ENCODE measurements at regions not wholly inside any gene's neighbourhood (a gene's known extent, or its start where the extent isn't known, plus 50 kb on each side); places are given as distances from the start of the nearest gene placed in this dataset.

DNA sequence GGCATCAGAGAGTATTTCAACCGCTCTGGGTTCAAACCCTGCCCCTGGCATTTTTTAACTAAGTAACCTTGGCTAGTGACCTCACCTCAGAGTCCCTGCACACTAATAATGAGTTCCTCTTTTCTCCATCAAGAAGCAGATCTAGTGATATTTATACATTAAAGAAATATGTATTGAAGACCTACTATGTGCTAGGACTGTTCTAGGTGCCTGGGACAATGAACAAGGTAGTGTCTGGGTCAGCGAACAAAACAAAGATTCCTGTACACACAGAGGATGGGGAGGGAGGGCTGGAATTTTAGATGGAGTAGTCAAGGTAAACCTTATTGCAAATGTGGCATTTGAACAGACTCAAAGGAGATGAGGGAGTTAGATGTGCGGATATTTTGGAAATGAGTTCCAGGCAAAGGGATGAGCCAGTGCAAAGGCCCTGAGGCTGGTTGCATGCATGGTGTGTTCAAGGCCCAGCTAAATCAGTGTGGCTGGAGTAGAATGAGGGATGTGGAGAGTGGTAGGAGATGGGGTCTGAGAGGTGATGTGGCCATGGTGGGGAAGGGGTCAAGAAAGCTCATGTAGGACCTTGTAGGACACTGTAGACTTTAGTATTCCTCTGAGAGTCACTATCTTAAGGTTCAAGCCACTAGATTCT is 57.6 kb upstream of the FZD7 start:
- no peak for DNase-seq (ENCODE audit: extremely low spot score)
- TF ChIP-seq, protein P1, sequence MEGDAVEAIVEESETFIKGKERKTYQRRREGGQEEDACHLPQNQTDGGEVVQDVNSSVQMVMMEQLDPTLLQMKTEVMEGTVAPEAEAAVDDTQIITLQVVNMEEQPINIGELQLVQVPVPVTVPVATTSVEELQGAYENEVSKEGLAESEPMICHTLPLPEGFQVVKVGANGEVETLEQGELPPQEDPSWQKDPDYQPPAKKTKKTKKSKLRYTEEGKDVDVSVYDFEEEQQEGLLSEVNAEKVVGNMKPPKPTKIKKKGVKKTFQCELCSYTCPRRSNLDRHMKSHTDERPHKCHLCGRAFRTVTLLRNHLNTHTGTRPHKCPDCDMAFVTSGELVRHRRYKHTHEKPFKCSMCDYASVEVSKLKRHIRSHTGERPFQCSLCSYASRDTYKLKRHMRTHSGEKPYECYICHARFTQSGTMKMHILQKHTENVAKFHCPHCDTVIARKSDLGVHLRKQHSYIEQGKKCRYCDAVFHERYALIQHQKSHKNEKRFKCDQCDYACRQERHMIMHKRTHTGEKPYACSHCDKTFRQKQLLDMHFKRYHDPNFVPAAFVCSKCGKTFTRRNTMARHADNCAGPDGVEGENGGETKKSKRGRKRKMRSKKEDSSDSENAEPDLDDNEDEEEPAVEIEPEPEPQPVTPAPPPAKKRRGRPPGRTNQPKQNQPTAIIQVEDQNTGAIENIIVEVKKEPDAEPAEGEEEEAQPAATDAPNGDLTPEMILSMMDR (IDR thresholded peaks at IDR 0.05; ENCODE audit: control extremely low read depth, extremely low read depth, low read depth, missing control alignments): no peak
- ChIA-PET POLR2A (no interaction called here), CTCF (no interaction called here)

DNA sequence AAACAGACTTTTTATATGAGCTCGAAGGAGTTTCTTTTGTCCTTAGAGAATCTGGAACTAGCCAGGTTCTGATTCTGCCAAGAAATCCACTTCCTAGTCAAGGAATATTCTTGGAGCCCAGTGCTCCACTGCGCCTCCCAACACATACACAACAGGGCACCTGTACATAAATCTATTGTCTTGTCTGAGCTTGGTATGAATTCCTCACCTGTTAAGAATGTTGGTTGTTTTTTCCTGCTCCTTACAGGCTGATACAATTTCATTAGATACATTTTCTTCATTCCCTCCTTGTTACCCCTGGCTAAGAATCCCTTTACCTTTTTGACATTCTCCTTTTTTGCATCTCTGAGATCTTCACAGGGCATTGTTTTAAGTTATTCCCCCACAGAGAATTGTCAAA is 56.0 kb upstream of the FZD7 start:
- TF ChIP-seq, protein P1 (IDR thresholded peaks at IDR 0.05; ENCODE audit: control extremely low read depth, extremely low read depth, low read depth, missing control alignments): no peak
- no peak for DNase-seq (ENCODE audit: extremely low spot score)
- POLR2A ChIA-PET: no interaction called here
- CTCF ChIA-PET: interaction anchor here (0.9 to 1.0 kb wide), 2 partner anchors 10 to 16 kb away, joined by 3 read pairs; no protein-coding TSS in a partner anchor

DNA sequence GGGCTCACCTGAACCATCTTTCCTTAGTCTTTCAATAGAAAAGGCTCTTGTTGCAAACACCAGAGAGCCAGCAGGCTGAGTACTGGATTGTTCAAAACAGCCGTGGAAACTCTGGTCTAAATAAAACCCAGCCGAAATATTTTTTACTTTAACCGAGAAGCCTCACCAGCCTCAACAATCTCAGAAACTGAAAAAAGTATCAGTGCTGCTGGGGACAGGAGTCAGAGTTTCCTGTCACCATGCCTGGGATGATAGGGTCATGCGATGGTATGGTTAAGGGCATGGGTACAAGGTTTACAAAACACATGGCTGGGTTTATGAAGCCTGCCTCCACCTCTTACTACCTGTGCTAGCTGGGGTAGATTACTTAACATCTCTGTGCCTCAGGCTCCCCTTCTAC is 55.3 kb upstream of the FZD7 start:
- ChIA-PET POLR2A (no interaction called here), CTCF (no interaction called here)
- TF ChIP-seq, protein P1 (IDR thresholded peaks at IDR 0.05; ENCODE audit: control extremely low read depth, extremely low read depth, low read depth, missing control alignments): no peak
- no peak for DNase-seq (ENCODE audit: extremely low spot score)

DNA sequence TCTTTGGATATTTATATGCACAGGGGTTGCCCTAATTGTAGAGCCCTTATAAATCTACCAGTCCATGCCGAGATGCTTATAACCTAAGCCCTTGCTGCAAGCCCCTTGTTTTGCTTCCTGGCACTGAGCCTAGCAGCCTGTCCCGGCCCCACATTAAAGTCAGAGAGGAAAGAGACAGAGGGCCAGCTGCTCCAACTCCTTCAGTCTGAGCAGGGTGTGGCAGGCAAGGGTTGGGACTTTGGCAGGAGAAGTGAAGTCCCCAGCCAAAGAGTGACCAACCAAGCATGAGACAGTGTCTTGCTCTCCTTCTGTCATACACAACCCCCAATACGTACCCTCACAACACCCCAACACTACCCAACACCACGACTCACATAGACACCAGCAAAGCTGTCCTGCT is 54.7 kb upstream of the FZD7 start:
- ChIA-PET POLR2A (no interaction called here), CTCF (no interaction called here)
- no peak for DNase-seq (ENCODE audit: extremely low spot score)
- TF ChIP-seq, protein P1 (IDR thresholded peaks at IDR 0.05; ENCODE audit: control extremely low read depth, extremely low read depth, low read depth, missing control alignments): no peak

DNA sequence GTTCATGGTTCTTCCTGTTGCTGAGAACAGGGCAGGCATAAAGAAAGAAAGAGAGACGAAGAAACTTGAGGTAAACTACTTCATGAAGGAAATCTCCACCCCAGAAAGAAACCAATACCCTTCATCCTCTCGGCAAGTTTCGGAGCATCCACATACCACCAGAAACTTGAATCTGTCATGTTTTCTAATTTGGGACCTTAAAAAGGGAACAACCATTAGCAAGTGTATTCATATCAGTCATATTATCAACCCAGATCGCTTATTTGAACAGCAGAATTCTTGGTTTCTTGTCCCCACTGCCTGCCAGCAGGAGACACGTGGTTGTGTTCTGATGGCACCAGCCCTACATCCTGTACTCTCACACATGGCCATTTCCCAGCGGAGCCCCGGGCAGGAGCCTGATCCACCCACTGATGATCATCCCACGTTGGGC is 53.2 kb upstream of the FZD7 start:
- TF ChIP-seq, protein P1 (IDR thresholded peaks at IDR 0.05; ENCODE audit: control extremely low read depth, extremely low read depth, low read depth, missing control alignments): no peak
- no peak for DNase-seq (ENCODE audit: extremely low spot score)
- CTCF ChIA-PET: interaction anchor here (1.3 to 2.2 kb wide), 2 partner anchors 71 to 119 kb away, joined by 5 to 7 read pairs; no protein-coding TSS in a partner anchor
- POLR2A ChIA-PET: no interaction called here

DNA sequence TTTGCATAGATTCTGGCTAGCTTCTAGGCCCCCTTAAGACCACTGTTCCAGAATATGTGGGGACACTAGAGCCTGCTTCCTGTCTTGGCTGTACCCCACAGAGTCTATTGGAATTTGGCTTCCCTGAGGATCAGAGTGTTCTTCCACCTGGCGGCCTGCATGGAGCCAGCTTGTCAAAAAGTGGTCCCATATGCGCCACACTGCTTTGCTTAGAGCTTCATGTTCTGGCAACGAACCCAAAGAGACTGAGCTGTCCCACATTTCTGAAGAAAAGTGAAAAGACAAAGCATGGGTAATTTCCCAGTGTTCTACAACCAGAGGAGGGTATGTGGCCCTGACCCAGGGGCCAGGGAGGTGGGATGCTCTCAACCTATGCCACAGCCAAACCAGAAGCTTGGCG is 52.7 kb upstream of the FZD7 start:
- DNase-seq (ENCODE audit: extremely low spot score): no peak
- TF ChIP-seq, protein P1 (IDR thresholded peaks at IDR 0.05; ENCODE audit: control extremely low read depth, extremely low read depth, low read depth, missing control alignments): no peak
- CTCF ChIA-PET: interaction anchor here (1.3 to 2.2 kb wide), 2 partner anchors 72 to 120 kb away, joined by 5 to 7 read pairs; no protein-coding TSS in a partner anchor
- POLR2A ChIA-PET: no interaction called here

Data from GM10248 (cell line).